SJSA1 (cell line): ENCODE measurements at regions not wholly inside any gene's neighbourhood (a gene's known extent, or its start where the extent isn't known, plus 50 kb on each side); places are given as distances from the start of the nearest gene placed in this dataset.

ENCODE experiments used
- DNase-seq, 2 experiments: peaks; one replicate each; pipeline ENCODE4 v3.0.0-alpha.2; 2015 to 2020; ENCODE audit warnings: low spot score in 2 of 2, low read depth in 1 of 2
- H3K27ac ChIP-seq: fragments of 250-450 bp; sonication (Bioruptor Pico); 2 replicates; pipeline ENCODE4 v1.5.1; 2020; ENCODE audit warnings: mild to moderate bottlenecking, moderate library complexity
- H3K27me3 ChIP-seq: fragments of 250-450 bp; sonication (Bioruptor Pico); replicated peaks from 2 replicates; pipeline ENCODE4 v1.5.1; 2020; ENCODE audit warnings: mild to moderate bottlenecking, moderate library complexity
- H3K36me3 ChIP-seq: fragments of 250-450 bp; sonication (Bioruptor Pico); 2 replicates; pipeline ENCODE4 v1.5.1; 2020; ENCODE audit warnings: mild to moderate bottlenecking
- H3K4me1 ChIP-seq: fragments of 250-450 bp; sonication (Bioruptor Pico); replicated peaks from 2 replicates; pipeline ENCODE4 v1.6.1; 2021; ENCODE audit warnings: mild to moderate bottlenecking
- H3K4me3 ChIP-seq: fragments of 250-450 bp; sonication (Bioruptor Pico); 2 replicates; pipeline ENCODE4 v1.5.1; 2020; ENCODE audit warnings: mild to moderate bottlenecking
- H3K9me3 ChIP-seq: fragments of 250-450 bp; sonication (Bioruptor Pico); replicated peaks from 2 replicates; pipeline ENCODE4 v1.5.1; 2020; ENCODE audit warnings: mild to moderate bottlenecking

GRCh38 chr5:74161170-74161569 is 479.4 kb downstream of the ENC1 start:
- no peak for DNase-seq
- Histone ChIP-seq H3K4me1 (peaks cover 13% of the 10 kb centered on the region), H3K27ac (no peak overlapping the region), H3K9me3 (no peaks in the 10 kb centered on the region), H3K36me3 (no peaks in the 10 kb centered on the region), H3K4me3 (no peak overlapping the region), H3K27me3 (no peaks in the 10 kb centered on the region)

GRCh38 chr5:74156728-74157383 is 483.7 kb downstream of the ENC1 start:
- H3K27ac ChIP-seq = no peak overlapping the region
- peaks cover 7% of the 10 kb centered on the region; the same call in 1 of the 2 replicates for H3K4me1 ChIP-seq
- H3K4me3 ChIP-seq = no peak overlapping the region
- H3K27me3 ChIP-seq = no peaks in the 10 kb centered on the region; the same call in 1 of the 2 replicates
- DNase-seq = no peak
- H3K36me3 ChIP-seq = no peaks in the 10 kb centered on the region
- no peaks in the 10 kb centered on the region for H3K9me3 ChIP-seq

GRCh38 chr5:74155501-74155900 is 485.0 kb downstream of the ENC1 start:
- Histone ChIP-seq H3K9me3 (no peaks in the 10 kb centered on the region), H3K4me3 (no peak overlapping the region), H3K36me3 (no peaks in the 10 kb centered on the region), H3K27ac (no peak overlapping the region), H3K4me1 (no peaks in the 10 kb centered on the region), H3K27me3 (no peaks in the 10 kb centered on the region; the same call in 1 of the 2 replicates)
- DNase-seq = no peak

- no peak for DNase-seq
- Histone ChIP-seq H3K27me3 (no peaks in the 10 kb centered on the region; the same call in 1 of the 2 replicates), H3K36me3 (no peaks in the 10 kb centered on the region), H3K27ac (no peak overlapping the region), H3K4me3 (no peak overlapping the region), H3K9me3 (no peaks in the 10 kb centered on the region), H3K4me1 (peaks cover 2% of the 10 kb centered on the region; the same call in 1 of the 2 replicates)
Measured at GRCh38 chr5:74154526-74154925, 486.0 kb downstream of the ENC1 start.

GRCh38 chr5:74153255-74153790 is 487.2 kb downstream of the ENC1 start:
- no peak overlapping the region for H3K27ac ChIP-seq
- H3K36me3 ChIP-seq = no peaks in the 10 kb centered on the region
- no peak overlapping the region for H3K4me3 ChIP-seq
- H3K27me3 ChIP-seq = no peaks in the 10 kb centered on the region; the same call in 1 of the 2 replicates
- H3K4me1 ChIP-seq = peaks cover 4% of the 10 kb centered on the region; the same call in 1 of the 2 replicates
- DNase-seq = no peak
- H3K9me3 ChIP-seq = no peaks in the 10 kb centered on the region

- Histone ChIP-seq H3K9me3 (no peaks in the 10 kb centered on the region), H3K36me3 (no peaks in the 10 kb centered on the region), H3K27me3 (no peaks in the 10 kb centered on the region; the same call in 1 of the 2 replicates), H3K4me1 (peaks cover 4% of the 10 kb centered on the region; the same call in 1 of the 2 replicates), H3K4me3 (no peak overlapping the region), H3K27ac (no peak overlapping the region)
- no peak for DNase-seq
Measured at GRCh38 chr5:74152625-74153254, 487.8 kb downstream of the ENC1 start.

GRCh38 chr5:74152136-74152535 is 488.4 kb downstream of the ENC1 start:
- no peak overlapping the region for H3K27ac ChIP-seq
- DNase-seq = no peak
- H3K9me3 ChIP-seq = no peaks in the 10 kb centered on the region
- no peaks in the 10 kb centered on the region; the same call in 1 of the 2 replicates for H3K27me3 ChIP-seq
- no peaks in the 10 kb centered on the region for H3K36me3 ChIP-seq
- H3K4me3 ChIP-seq = no peak overlapping the region
- H3K4me1 ChIP-seq = peaks cover 4% of the 10 kb centered on the region; the same call in 1 of the 2 replicates

GRCh38 chr5:74149395-74149794 is 491.1 kb downstream of the ENC1 start:
- Histone ChIP-seq H3K27me3 (no peaks in the 10 kb centered on the region; the same call in 1 of the 2 replicates), H3K4me1 (peaks cover 4% of the 10 kb centered on the region; the same call in 1 of the 2 replicates), H3K36me3 (no peaks in the 10 kb centered on the region), H3K27ac (no peak overlapping the region), H3K9me3 (no peaks in the 10 kb centered on the region), H3K4me3 (no peak overlapping the region)
- DNase-seq = peak in 1 of 2 experiments; percentile 15

- H3K27me3 ChIP-seq = no peaks in the 10 kb centered on the region; the same call in 1 of the 2 replicates
- DNase-seq = no peak
- H3K27ac ChIP-seq = no peak overlapping the region
- H3K36me3 ChIP-seq = no peaks in the 10 kb centered on the region
- no peak overlapping the region for H3K4me3 ChIP-seq
- H3K4me1 ChIP-seq = peaks cover 4% of the 10 kb centered on the region; the same call in 1 of the 2 replicates
- H3K9me3 ChIP-seq = no peaks in the 10 kb centered on the region
Measured at GRCh38 chr5:74148321-74148720, 492.2 kb downstream of the ENC1 start.

GRCh38 chr5:74146796-74147195 is 493.7 kb downstream of the ENC1 start:
- no peaks in the 10 kb centered on the region for H3K36me3 ChIP-seq
- no peak for DNase-seq
- H3K4me1 ChIP-seq = peaks cover 4% of the 10 kb centered on the region; the same call in 1 of the 2 replicates
- H3K9me3 ChIP-seq = no peaks in the 10 kb centered on the region
- H3K27ac ChIP-seq = no peak overlapping the region
- H3K4me3 ChIP-seq = no peak overlapping the region
- no peaks in the 10 kb centered on the region for H3K27me3 ChIP-seq

- Histone ChIP-seq H3K9me3 (no peaks in the 10 kb centered on the region), H3K27ac (no peak overlapping the region), H3K4me1 (peaks cover 12% of the 10 kb centered on the region), H3K36me3 (no peaks in the 10 kb centered on the region), H3K4me3 (no peak overlapping the region), H3K27me3 (no peaks in the 10 kb centered on the region)
- DNase-seq = no peak
Measured at GRCh38 chr5:74145951-74146350, 494.6 kb downstream of the ENC1 start.

GRCh38 chr5:74143721-74144330 is 496.7 kb downstream of the ENC1 start:
- DNase-seq = no peak
- Histone ChIP-seq H3K4me1 (peaks cover 20% of the 10 kb centered on the region), H3K27me3 (no peaks in the 10 kb centered on the region), H3K36me3 (no peaks in the 10 kb centered on the region), H3K9me3 (no peaks in the 10 kb centered on the region), H3K4me3 (no peak overlapping the region), H3K27ac (no peak overlapping the region)

- no peaks in the 10 kb centered on the region for H3K27me3 ChIP-seq
- H3K36me3 ChIP-seq = no peaks in the 10 kb centered on the region
- no peak overlapping the region for H3K27ac ChIP-seq
- H3K4me1 ChIP-seq = peaks cover 20% of the 10 kb centered on the region
- H3K9me3 ChIP-seq = no peaks in the 10 kb centered on the region
- no peak overlapping the region for H3K4me3 ChIP-seq
- no peak for DNase-seq
Measured at GRCh38 chr5:74143151-74143550, 497.4 kb downstream of the ENC1 start.

GRCh38 chr5:74141053-74141452 is 499.5 kb downstream of the ENC1 start:
- Histone ChIP-seq H3K9me3 (no peaks in the 10 kb centered on the region), H3K27ac (peak overlapping the region; percentile 89), H3K27me3 (no peaks in the 10 kb centered on the region), H3K4me3 (no peak overlapping the region), H3K36me3 (no peaks in the 10 kb centered on the region), H3K4me1 (peaks cover 20% of the 10 kb centered on the region)
- peak; percentile 57 to 83 for DNase-seq
